NCI-H69 (cell line): ENCODE measurements at regions not wholly inside any gene's neighbourhood (a gene's known extent, or its start where the extent isn't known, plus 50 kb on each side); places are given as distances from the start of the nearest gene placed in this dataset.

ENCODE experiments used
- DNase-seq: peaks from one replicate; lab custom pipeline; 2025; lab: John Stamatoyannopoulos, UW

DNA sequence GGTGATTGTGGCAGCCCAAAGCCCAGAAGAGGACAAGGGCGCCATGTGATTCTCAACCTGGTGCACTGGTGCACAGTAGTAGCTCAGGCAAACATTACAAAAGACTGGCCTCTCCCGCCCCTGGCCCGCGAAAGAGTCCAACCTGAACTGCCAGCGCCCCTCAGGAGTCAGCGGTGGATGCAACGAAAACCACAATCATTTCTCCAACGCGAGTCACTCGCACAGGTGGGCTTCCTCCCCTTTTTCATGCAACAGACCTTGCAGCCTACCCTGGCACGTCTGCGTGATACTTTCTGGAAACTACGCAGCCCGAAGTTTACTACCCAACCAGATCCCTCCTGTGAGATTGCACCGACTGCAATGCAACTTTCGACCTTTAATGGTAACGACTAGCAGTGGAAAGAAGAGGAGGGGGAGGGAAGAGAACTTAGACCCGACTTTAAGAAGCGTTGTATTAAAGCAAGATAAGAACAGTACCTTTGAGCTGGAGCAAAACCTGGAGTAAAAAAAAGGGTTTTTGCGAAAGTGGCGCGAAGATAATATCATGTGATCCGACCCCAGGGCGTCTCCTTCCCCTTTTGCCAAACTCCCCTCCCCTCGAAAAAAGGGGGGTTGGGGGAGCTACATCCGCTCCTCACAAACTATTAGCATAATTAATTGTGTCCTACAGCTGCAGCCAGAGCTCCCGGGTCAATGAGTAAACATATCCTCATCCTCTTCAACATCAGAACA lies 63.3 kb upstream of the CCDC160 start:
- DNase-seq: no peak

GRCh38 chrX:134174273-134174660 lies 62.7 kb upstream of the CCDC160 start:
- no peak for DNase-seq

- no peak for DNase-seq
Observed at GRCh38 chrX:134174859-134175258, 62.1 kb upstream of the CCDC160 start.

- DNase-seq: no peak
Observed at GRCh38 chrX:134177527-134177926, 59.5 kb upstream of the CCDC160 start.

DNA sequence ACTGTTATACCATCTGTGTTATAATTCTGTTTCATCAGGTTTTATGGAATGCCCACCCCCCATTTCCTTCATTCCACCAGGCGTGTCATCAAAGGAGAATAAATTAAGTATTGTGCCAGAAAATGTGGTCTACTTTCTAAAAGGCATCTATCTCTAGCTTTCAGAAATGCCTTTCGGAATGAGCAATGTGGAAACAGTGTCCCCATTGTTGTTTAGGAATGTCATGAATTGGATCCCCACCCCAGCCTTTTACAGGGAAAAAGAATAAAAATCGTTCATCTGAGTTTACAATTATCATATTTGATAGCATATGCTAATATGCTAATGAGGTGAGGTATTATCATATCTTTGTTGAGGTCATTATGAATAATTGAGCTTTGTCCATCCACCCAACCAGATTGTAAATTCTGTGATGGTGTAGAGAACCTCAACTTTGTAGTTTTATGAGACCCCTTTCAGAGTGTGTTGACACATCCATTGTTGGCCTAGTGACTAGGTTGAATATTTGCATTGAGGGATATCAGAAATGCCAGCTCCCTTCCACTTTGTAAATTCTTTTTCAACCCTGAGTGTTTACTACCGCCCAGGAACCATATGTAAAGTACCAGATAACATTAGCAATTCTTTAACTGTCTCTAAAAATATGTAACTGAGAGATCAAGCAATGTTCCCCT lies 56.2 kb upstream of the CCDC160 start:
- no peak for DNase-seq

GRCh38 chrX:134181275-134181660 lies 55.7 kb upstream of the CCDC160 start:
- DNase-seq: no peak

DNA sequence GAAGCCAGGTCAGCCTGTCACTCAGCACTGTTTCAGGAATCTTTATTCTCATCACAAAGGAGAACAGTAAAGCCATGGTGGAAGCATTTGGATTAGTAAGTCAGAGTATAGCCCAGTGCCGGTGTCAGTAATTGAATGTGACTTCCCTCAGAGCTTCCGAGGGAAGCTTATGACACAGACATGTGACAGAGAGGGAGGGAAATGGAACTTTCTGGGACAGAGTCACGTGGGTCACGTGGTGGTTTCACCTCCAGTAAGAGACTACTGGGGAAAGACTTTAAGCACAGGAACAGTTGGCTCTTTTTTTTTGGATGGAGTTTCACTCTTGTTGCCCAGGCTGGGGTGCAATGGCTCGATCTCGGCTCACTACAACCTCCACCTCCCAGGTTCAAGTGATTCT lies 53.3 kb upstream of the CCDC160 start:
- no peak for DNase-seq

- no peak for DNase-seq
Observed at GRCh38 chrX:134184936-134185335, 52.0 kb upstream of the CCDC160 start.

DNA sequence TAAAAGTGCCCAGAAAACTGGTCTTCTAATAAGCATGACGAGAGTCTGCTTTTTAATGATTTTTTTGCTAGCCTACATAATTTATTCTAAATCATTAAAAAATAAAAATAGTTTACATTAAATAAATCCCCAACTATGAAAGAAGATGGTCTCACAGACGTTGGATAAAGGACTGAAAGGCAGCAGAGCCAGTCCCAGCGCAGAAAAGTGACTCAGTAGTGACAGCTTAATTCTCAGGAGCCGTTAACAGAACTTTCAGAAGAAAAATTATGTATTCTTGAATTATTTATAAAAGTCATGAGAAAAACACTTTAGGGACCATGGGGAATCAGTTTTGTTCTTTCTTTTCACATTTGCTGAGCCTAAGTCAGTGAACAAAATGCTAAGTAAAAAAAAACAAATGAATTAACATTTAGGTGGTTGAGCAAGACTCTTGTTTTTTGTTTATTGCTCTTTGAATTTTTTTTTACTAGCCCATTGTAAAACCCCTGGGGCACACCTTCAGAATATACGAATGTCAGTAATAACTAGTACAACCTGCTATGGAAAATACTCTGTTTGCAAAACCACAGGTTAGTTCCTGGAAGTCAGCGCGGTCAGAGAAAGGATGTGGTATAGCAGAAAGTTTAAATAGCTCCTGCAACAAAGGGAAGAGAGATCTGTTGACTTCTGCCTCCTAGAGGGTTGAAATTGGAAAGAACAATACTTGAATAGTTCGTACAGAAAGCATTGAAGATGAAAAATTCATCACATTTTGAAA lies 50.4 kb upstream of the CCDC160 start:
- no peak for DNase-seq
